Stomach (tissue), 4 donors: ENCODE measurements at regions not wholly inside any gene's neighbourhood (a gene's known extent, or its start where the extent isn't known, plus 50 kb on each side); places are given as distances from the start of the nearest gene placed in this dataset.

Experiments
- EP300 ChIP-seq: sonication (generic); formaldehyde crosslinking; IDR thresholded peaks from one replicate; pipeline ENCODE4 v1.6.1; 2017; ENCODE audit warnings: antibody characterized with exemption
- POLR2A ChIP-seq, 4 donors: fragments of 450-650 bp; IDR thresholded peaks; one replicate each; pipeline ENCODE4 v1.6.1; 2016; ENCODE audit warnings: antibody characterized with exemption in 4 of 4, control low read depth in 2 of 4, mild to moderate bottlenecking in 1 of 4, moderate library complexity in 1 of 4
- POLR2AphosphoS5 ChIP-seq, 3 donors: sonication (generic); formaldehyde crosslinking; IDR thresholded peaks; one replicate each; pipeline ENCODE4 v1.6.1; 2016; ENCODE audit warnings: antibody characterized with exemption in 3 of 3
- TF ChIP-seq, protein P1 (sequence below), 7 experiments: fragments of 450-650 bp in 4 of 7; fragments of 200-600 bp in 3 of 7; sonication (generic) in 3 of 7; IDR thresholded peaks; one replicate each; pipeline ENCODE4 v1.5.1; 2016 to 2019; ENCODE audit warnings: antibody characterized with exemption in 7 of 7, control low read depth in 2 of 7, mild to moderate bottlenecking in 1 of 7

DNA sequence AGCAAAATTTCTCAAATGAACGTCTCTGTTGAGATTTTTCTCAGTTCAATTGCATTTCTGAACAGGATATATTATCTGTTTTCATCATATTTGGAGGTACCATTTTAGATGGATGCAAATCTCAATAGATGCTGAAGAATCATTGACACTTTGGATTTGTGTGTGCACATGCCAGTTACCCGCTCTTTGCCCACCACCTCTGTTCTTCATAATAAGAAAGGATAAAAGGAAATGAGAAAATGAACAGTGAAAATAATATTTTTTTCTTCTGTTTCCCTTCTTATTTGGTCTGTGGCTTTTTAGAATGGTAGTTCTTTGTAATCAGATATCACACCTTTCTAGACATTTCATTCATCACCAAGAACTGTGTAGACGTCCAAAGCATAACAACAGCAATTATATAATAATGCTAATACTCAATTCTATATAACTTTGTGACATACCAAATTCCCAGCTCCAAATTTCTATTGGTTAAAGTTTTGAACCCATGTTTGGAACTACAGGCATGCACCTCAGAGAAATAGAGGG, 256.7 kb upstream of the SATB1 start:
- TF ChIP-seq POLR2A (IDR thresholded peaks at IDR 0.05): no peak
- TF ChIP-seq, protein P1, sequence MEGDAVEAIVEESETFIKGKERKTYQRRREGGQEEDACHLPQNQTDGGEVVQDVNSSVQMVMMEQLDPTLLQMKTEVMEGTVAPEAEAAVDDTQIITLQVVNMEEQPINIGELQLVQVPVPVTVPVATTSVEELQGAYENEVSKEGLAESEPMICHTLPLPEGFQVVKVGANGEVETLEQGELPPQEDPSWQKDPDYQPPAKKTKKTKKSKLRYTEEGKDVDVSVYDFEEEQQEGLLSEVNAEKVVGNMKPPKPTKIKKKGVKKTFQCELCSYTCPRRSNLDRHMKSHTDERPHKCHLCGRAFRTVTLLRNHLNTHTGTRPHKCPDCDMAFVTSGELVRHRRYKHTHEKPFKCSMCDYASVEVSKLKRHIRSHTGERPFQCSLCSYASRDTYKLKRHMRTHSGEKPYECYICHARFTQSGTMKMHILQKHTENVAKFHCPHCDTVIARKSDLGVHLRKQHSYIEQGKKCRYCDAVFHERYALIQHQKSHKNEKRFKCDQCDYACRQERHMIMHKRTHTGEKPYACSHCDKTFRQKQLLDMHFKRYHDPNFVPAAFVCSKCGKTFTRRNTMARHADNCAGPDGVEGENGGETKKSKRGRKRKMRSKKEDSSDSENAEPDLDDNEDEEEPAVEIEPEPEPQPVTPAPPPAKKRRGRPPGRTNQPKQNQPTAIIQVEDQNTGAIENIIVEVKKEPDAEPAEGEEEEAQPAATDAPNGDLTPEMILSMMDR (IDR thresholded peaks at IDR 0.05): no peak
- no peak for TF ChIP-seq EP300
- no peak for TF ChIP-seq POLR2AphosphoS5 (IDR thresholded peaks at IDR 0.05)
